Right lobe of liver (tissue), 6 donors: ENCODE measurements at regions not wholly inside any gene's neighbourhood (a gene's known extent, or its start where the extent isn't known, plus 50 kb on each side); places are given as distances from the start of the nearest gene placed in this dataset.

Source experiments
- ATAC-seq, 4 donors: fragments of 200-7000 bp; cut with Tn5 transposase; one replicate each; pipeline ENCODE4 v1.9.1; 2020; ENCODE audit warnings: mild to moderate bottlenecking in 4 of 4, moderate library complexity in 4 of 4
- DNase-seq, 3 donors: peaks; one replicate each; pipeline ENCODE4 v3.0.0-alpha.2; 2020
- H3K27ac ChIP-seq, 3 donors: fragments of 200-600 bp; one replicate each; pipeline ENCODE4 v1.8.0; 2022
- H3K27me3 ChIP-seq, 2 donors: fragments of 200-600 bp; one replicate each; pipeline ENCODE4 v1.8.0; 2022
- H3K36me3 ChIP-seq, 4 donors: fragments of 200-600 bp; sonication (generic) in 1 of 4; one replicate each; pipeline versions ENCODE4 v1.5.1 to v1.8.0; 2017 to 2022; ENCODE audit warnings: control low read depth in 1 of 4
- H3K4me1 ChIP-seq, 4 donors: fragments of 200-600 bp; sonication (generic) in 1 of 4; one replicate each; pipeline versions ENCODE4 v1.5.1 to v1.8.0; 2017 to 2022; ENCODE audit warnings: control low read depth in 1 of 4
- H3K4me3 ChIP-seq, 3 donors: fragments of 200-600 bp; one replicate each; pipeline ENCODE4 v1.8.0; 2022
- H3K9me3 ChIP-seq, 4 donors: fragments of 200-600 bp; sonication (generic) in 1 of 4; one replicate each; pipeline versions ENCODE4 v1.5.1 to v1.8.0; 2017 to 2022; ENCODE audit warnings: control low read depth in 1 of 4
- POLR2A ChIP-seq: fragments of 450-650 bp; IDR thresholded peaks from one replicate; pipeline ENCODE4 v1.6.1; 2017; ENCODE audit warnings: antibody characterized with exemption, mild to moderate bottlenecking
- WGBS: methylation state at CpG from one replicate; pipeline ENCODE4 v1.1.6; 2018; ENCODE audit warnings: low coverage, low lambda C conversion rate; ENCODE audit not compliant: insufficient coverage; ENCODE audit errors: missing lambda C conversion rate; 5-methylcytosine and 5-hydroxymethylcytosine counted together
- intact Hi-C, 2 donors: fragments of 100-400 bp; cut with DNase I; formaldehyde crosslinking; loops; one replicate each; pipeline versions ENCODE4 v1.11.2 to v1.14.1; 2022
- TF ChIP-seq, protein P1 (sequence below), 4 donors: fragments of 200-600 bp in 3 of 4; fragments of 450-650 bp in 1 of 4; IDR thresholded peaks; one replicate each; pipeline versions ENCODE4 v1.5.1 to v1.8.0; 2016 to 2022; ENCODE audit warnings: antibody characterized with exemption in 4 of 4, mild to moderate bottlenecking in 2 of 4
- donor health status: DM: no; HTN: yes; CAD: no.
- donor health status: DM: no; HTN: no; CAD: no.
- donor health status: DM: no; HTN: no; CAD: no.
- donor health status: DM: no; HTN: yes; CAD: no.
- donor health status: DM: no; HTN: yes; CAD: no.

DNA sequence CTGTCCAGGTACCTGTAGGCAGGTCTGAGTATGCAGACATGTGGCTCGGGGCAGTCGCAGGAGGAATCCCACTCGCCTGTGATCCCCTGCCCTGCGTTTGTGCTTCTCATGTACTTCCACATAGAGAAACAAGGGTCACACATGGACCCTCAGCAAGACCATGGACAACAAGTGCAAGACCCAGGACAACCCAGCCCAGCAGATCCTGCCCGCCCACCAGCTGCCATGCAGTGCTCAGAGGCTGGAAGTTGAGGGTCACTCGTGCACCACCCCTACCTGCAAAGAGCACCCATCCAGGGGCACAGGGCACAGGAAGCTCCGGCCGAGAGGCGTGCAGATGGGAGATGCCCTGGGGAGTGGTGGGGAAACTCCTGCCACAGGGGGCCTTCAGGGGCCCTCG lies 67.5 kb upstream of the C14orf180 start:
- Histone ChIP-seq H3K36me3 (no peaks in the 10 kb centered on the region), H3K27ac (no peak overlapping the region), H3K4me3 (no peak overlapping the region), H3K9me3 (no peaks in the 10 kb centered on the region), H3K4me1 (no peaks in the 10 kb centered on the region), H3K27me3 (no peaks in the 10 kb centered on the region)
- TF ChIP-seq, protein P1, sequence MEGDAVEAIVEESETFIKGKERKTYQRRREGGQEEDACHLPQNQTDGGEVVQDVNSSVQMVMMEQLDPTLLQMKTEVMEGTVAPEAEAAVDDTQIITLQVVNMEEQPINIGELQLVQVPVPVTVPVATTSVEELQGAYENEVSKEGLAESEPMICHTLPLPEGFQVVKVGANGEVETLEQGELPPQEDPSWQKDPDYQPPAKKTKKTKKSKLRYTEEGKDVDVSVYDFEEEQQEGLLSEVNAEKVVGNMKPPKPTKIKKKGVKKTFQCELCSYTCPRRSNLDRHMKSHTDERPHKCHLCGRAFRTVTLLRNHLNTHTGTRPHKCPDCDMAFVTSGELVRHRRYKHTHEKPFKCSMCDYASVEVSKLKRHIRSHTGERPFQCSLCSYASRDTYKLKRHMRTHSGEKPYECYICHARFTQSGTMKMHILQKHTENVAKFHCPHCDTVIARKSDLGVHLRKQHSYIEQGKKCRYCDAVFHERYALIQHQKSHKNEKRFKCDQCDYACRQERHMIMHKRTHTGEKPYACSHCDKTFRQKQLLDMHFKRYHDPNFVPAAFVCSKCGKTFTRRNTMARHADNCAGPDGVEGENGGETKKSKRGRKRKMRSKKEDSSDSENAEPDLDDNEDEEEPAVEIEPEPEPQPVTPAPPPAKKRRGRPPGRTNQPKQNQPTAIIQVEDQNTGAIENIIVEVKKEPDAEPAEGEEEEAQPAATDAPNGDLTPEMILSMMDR (IDR thresholded peaks at IDR 0.05): no peak
- no peak for TF ChIP-seq POLR2A
- DNase-seq: no peak
- WGBS: 57% methylated on average over 5 of the region's 10 CpGs
- intact Hi-C loops: no loop called here
- no peak for ATAC-seq

- WGBS: 33% methylated on average over 12 of the region's 35 CpGs
- intact Hi-C loops: no loop called here
- ATAC-seq: no peak
These were observed 66.6 kb upstream of the C14orf180 start for GRCh38 chr14:104512771-104513640.

DNA sequence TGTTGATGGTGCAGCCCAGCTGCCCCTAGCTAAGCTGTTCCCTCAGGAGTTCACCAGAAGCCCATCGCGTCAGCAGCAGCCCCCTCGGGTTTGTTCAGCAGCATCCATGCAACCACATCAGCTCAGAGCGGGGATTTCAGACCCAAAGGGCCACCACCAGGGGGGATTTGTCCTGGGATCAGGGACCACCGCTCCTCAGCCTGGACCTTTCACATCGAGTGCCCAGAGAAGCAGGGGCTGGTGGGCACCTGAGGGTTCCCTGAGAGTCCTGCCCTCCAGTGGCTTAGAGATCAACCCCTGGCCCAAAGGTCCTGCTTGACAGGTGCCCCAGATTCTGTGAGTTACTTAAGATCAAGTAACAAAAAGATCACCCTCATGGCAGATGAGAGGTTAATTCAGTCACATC lies 65.9 kb upstream of the C14orf180 start:
- intact Hi-C loops: no loop called here
- no peaks in the 10 kb centered on the region for H3K4me1 ChIP-seq
- H3K9me3 ChIP-seq: no peaks in the 10 kb centered on the region
- no peak for DNase-seq
- TF ChIP-seq POLR2A: no peak
- TF ChIP-seq, protein P1 (IDR thresholded peaks at IDR 0.05): no peak
- H3K27me3 ChIP-seq: no peaks in the 10 kb centered on the region
- no peak for ATAC-seq
- 80% methylated on average over 2 of the region's 6 CpGs for WGBS
- H3K36me3 ChIP-seq: no peaks in the 10 kb centered on the region
- H3K27ac ChIP-seq: no peak overlapping the region
- no peak overlapping the region for H3K4me3 ChIP-seq

More at GRCh38 chr14:104512771-104513640, 66.6 kb upstream of the C14orf180 start:
- H3K27ac ChIP-seq: no peak overlapping the region
- H3K27me3 ChIP-seq: no peaks in the 10 kb centered on the region
- H3K9me3 ChIP-seq: no peaks in the 10 kb centered on the region
- H3K36me3 ChIP-seq: no peaks in the 10 kb centered on the region
- H3K4me3 ChIP-seq: no peak overlapping the region
- H3K4me1 ChIP-seq: no peaks in the 10 kb centered on the region
- DNase-seq: no peak
- TF ChIP-seq POLR2A: no peak
- TF ChIP-seq, protein P1 (IDR thresholded peaks at IDR 0.05): no peak

GRCh38 chr14:104514156-104514848 lies 65.3 kb upstream of the C14orf180 start:
- H3K4me3 ChIP-seq: no peak overlapping the region
- no peaks in the 10 kb centered on the region for H3K27me3 ChIP-seq
- H3K36me3 ChIP-seq: no peaks in the 10 kb centered on the region
- DNase-seq: no peak
- intact Hi-C loops: no loop called here
- H3K4me1 ChIP-seq: no peaks in the 10 kb centered on the region
- no peak overlapping the region for H3K27ac ChIP-seq
- no peak for TF ChIP-seq POLR2A
- TF ChIP-seq, protein P1 (IDR thresholded peaks at IDR 0.05): no peak
- no peak for ATAC-seq
- no peaks in the 10 kb centered on the region for H3K9me3 ChIP-seq
- WGBS: 69% methylated on average over 9 of the region's 16 CpGs
